ENCODE measurements at regions not wholly inside any gene's neighbourhood (a gene's known extent, or its start where the extent isn't known, plus 50 kb on each side); places are given as distances from the start of the nearest gene placed in this dataset.
A peak's percentile ranks its signal among the peaks of the same experiment; 100 is the strongest.

GRCh38 chr6:3513416-3513815 lies 56.6 kb upstream of the SLC22A23 start:
- H3K4me3 Mint-ChIP-seq = no peak overlapping the region
- no peak for DNase-seq
- H3K27me3 Mint-ChIP-seq (ENCODE audit: insufficient read depth) = peaks cover 21% of the 10 kb centered on the region
- no peak for TF ChIP-seq CTCF (IDR thresholded peaks at IDR 0.05)
- H3K4me1 Mint-ChIP-seq (ENCODE audit: low read depth) = peaks cover 20% of the 10 kb centered on the region
- H3K27ac Mint-ChIP-seq = no peak overlapping the region
- H3K36me3 Mint-ChIP-seq (ENCODE audit: low read depth) = no peaks in the 10 kb centered on the region
- no peaks in the 10 kb centered on the region for H3K9me3 Mint-ChIP-seq

GRCh38 chr6:3512832-3513231 lies 56.0 kb upstream of the SLC22A23 start:
- H3K27me3 Mint-ChIP-seq (ENCODE audit: insufficient read depth) = peaks cover 21% of the 10 kb centered on the region
- no peak for TF ChIP-seq CTCF (IDR thresholded peaks at IDR 0.05)
- peaks cover 15% of the 10 kb centered on the region for H3K4me1 Mint-ChIP-seq (ENCODE audit: low read depth)
- H3K36me3 Mint-ChIP-seq (ENCODE audit: low read depth) = no peaks in the 10 kb centered on the region
- H3K4me3 Mint-ChIP-seq = no peak overlapping the region
- H3K27ac Mint-ChIP-seq = no peak overlapping the region
- no peaks in the 10 kb centered on the region for H3K9me3 Mint-ChIP-seq
- DNase-seq = no peak

- Mint-ChIP-seq H3K27ac (no peak overlapping the region), H3K4me3 (no peak overlapping the region), H3K4me1 (ENCODE audit: low read depth) (peaks cover 5% of the 10 kb centered on the region), H3K36me3 (ENCODE audit: low read depth) (no peaks in the 10 kb centered on the region), H3K9me3 (no peaks in the 10 kb centered on the region), H3K27me3 (ENCODE audit: insufficient read depth) (peaks cover 31% of the 10 kb centered on the region)
- DNase-seq = no peak
- TF ChIP-seq CTCF (IDR thresholded peaks at IDR 0.05) = no peak
Measured at GRCh38 chr6:3510617-3511016, 53.8 kb upstream of the SLC22A23 start.

- Mint-ChIP-seq H3K4me3 (no peak overlapping the region), H3K27me3 (ENCODE audit: insufficient read depth) (peaks cover 34% of the 10 kb centered on the region), H3K4me1 (ENCODE audit: low read depth) (peaks cover 5% of the 10 kb centered on the region), H3K27ac (no peak overlapping the region), H3K36me3 (ENCODE audit: low read depth) (no peaks in the 10 kb centered on the region; the same call in 1 of the 2 replicates), H3K9me3 (peaks cover under 1% of the 10 kb centered on the region; the same call in 1 of the 2 replicates)
- TF ChIP-seq CTCF (IDR thresholded peaks at IDR 0.05) = no peak
- no peak for DNase-seq
Measured at GRCh38 chr6:3510178-3510577, 53.3 kb upstream of the SLC22A23 start.

- H3K27me3 Mint-ChIP-seq (ENCODE audit: insufficient read depth) = peaks cover 34% of the 10 kb centered on the region
- H3K27ac Mint-ChIP-seq = no peak overlapping the region
- peaks cover 5% of the 10 kb centered on the region; the same call in 1 of the 2 replicates for H3K36me3 Mint-ChIP-seq (ENCODE audit: low read depth)
- DNase-seq = peak; percentile 23
- peaks cover 5% of the 10 kb centered on the region for H3K9me3 Mint-ChIP-seq
- no peak for TF ChIP-seq CTCF (IDR thresholded peaks at IDR 0.05)
- H3K4me1 Mint-ChIP-seq (ENCODE audit: low read depth) = peaks cover 5% of the 10 kb centered on the region
- no peak overlapping the region for H3K4me3 Mint-ChIP-seq
Measured at GRCh38 chr6:3509336-3509735, 52.5 kb upstream of the SLC22A23 start.
